HG03139 (cell line): ENCODE measurements at regions not wholly inside any gene's neighbourhood (a gene's known extent, or its start where the extent isn't known, plus 50 kb on each side); places are given as distances from the start of the nearest gene placed in this dataset.
"Not testable (repeated sequence)": the region's sequence is repeated elsewhere in the genome, so short reads cannot be mapped to it uniquely, and the experiment has no call there.

Experiments used
- ATAC-seq: cut with Tn5 transposase; IDR thresholded peaks from one replicate; pipeline ENCODE4 v1.9.1; 2021; ENCODE audit not compliant: unreplicated experiment

DNA sequence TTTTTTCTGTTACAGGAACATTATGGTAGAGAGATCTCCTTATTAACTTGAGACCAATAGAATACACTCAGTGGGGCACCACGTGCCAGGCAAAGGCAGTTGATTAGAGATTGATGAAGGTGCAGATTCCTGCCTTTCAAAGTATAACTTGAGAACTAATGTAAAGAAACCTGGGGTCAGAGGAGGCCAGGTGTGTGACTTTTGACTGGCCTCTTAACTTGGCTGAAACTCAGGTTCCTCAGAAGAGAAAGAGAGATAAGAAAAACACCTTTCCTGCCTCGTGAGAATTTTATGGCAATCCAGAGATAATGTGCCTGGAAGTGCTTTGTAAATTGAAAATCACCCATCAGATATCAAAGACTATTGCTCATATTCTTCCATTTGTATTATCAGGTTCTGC is 110.7 kb upstream of the GZMB start:
- no peak for ATAC-seq

- no peak for ATAC-seq
Measured at GRCh38 chr14:24741871-24742270, 107.9 kb upstream of the GZMB start.

- no peak for ATAC-seq
Measured at GRCh38 chr14:24735984-24736630, 102.1 kb upstream of the GZMB start.

- ATAC-seq = no peak
Measured at GRCh38 chr14:24734917-24735500, 101.0 kb upstream of the GZMB start.

DNA sequence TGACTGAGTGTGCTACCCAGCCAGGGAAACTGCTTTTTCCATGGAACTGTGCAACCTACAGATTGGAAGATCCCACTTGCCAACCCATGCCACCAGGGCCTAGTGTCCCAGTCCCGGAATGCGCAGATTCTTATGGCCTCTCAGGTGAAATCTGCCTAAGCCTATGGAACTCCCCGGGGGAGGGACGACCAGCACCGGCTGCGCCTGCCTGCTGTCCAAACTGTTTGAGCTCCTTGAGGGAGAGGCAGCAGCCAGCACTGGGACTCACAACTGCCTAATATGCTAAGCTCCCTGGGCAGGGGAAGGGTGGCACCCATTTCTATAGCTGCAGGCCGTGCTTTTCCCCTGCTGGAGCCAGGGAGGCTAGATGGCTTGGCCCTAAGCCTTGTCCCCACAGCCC is 92.5 kb upstream of the GZMB start:
- ATAC-seq = no peak

GRCh38 chr14:24725311-24725710 is 91.3 kb upstream of the GZMB start:
- no peak for ATAC-seq

DNA sequence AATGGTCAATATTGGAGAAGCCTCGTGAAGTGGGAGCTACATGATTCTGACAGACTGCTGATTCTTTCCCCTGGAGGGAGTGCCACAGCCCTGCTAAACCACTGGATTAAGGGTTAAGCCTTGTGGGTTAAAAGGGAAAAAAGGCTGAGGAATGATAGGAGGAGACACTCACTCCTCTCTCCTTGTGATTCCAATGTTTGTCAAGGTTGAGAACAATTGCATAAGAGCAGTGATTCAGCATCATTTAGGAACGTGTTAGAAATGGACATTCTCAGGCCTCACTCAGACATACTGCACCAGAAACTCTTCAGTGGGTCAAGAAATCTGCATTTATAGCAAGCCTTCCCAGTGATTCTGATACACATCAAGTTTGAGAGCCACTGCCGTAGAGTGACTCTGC is 87.8 kb upstream of the GZMB start:
- no peak for ATAC-seq

GRCh38 chr14:24715239-24715638 is 81.2 kb upstream of the GZMB start:
- ATAC-seq = no peak

- ATAC-seq = no peak
Measured at GRCh38 chr14:24713404-24713803, 79.4 kb upstream of the GZMB start.

- ATAC-seq = no peak
Measured at GRCh38 chr14:24712909-24713308, 78.9 kb upstream of the GZMB start.

GRCh38 chr14:24712374-24712773 is 78.4 kb upstream of the GZMB start:
- ATAC-seq = no peak

DNA sequence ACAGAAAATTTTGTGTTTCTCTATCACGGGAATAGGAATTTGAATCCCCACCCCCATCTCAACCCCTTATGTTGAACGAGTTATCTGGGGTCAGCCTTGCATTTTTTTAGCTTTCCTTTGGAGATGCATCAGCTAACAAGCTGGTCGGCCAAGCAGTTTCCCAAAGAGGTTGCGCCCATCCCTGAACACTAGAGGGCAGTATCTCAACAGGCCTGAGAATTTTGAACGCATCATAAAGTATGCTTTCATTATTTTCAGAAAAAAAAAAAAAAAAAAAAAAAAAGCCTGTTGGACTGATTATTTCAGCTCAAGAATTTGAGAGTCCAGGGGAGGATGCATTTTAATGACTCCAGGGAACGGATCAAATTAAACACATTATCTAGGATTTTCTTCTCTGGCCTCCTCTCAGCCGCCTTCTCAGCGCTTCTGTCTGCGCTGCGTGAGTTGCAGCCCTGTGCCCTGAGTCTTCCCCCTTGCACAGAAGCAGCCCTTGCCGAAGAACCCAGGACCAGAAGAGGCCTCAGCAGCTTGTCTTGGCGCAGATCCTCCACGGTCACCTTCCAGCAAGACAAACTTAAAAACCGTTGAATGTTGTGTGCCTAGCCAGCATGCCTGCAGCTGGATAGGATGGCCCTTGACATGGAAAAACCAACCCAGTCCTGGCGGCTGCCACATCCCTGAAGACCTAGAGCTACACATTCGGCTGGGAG is 76.6 kb upstream of the GZMB start:
- no peak for ATAC-seq

GRCh38 chr14:24708684-24709083 is 74.7 kb upstream of the GZMB start:
- ATAC-seq = no peak

DNA sequence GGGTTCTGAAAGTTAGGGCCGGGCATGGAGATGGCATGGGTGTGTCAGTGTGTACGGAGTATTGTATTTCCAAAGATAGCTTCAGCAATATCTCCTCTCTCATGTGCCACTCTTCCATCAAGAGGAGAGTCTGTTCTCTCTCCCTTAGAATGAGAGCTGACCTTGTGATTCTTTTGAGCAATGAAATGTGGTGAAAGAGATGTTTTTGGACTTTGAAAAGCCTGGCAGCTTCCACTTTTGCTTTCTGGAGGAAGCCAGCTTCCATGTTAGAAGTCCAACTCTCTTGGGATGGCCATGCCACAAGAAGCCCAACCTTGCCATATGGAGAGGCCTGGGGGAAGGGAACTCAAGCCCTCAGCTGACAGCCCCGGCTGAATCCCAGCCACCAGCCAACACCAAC is 72.4 kb upstream of the GZMB start:
- no peak for ATAC-seq

GRCh38 chr14:24705840-24706239 is 71.8 kb upstream of the GZMB start:
- ATAC-seq = peak; percentile 87

DNA sequence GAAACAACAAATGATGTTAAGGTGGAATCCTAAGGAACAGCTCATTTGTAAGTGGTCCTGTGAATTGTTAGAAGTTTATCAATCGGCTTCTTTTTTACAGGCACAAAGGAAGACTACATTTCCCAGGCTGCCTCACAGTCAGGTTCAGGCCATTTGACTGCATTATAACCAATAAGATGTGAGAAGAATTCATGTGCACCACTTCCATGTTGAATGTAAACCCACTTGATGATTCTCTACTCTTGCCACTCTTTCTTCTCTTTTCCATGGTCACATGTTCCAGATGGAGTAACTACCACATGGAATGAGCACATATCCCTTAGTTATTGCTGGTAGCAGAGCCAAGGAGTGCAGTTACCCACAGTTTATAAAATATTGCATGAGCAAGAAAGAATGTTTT is 67.1 kb upstream of the GZMB start:
- no peak for ATAC-seq

- no peak for ATAC-seq
Measured at GRCh38 chr14:24700511-24700910, 66.5 kb upstream of the GZMB start.

GRCh38 chr14:24699052-24699451 is 65.1 kb upstream of the GZMB start:
- ATAC-seq = peak; percentile 60

DNA sequence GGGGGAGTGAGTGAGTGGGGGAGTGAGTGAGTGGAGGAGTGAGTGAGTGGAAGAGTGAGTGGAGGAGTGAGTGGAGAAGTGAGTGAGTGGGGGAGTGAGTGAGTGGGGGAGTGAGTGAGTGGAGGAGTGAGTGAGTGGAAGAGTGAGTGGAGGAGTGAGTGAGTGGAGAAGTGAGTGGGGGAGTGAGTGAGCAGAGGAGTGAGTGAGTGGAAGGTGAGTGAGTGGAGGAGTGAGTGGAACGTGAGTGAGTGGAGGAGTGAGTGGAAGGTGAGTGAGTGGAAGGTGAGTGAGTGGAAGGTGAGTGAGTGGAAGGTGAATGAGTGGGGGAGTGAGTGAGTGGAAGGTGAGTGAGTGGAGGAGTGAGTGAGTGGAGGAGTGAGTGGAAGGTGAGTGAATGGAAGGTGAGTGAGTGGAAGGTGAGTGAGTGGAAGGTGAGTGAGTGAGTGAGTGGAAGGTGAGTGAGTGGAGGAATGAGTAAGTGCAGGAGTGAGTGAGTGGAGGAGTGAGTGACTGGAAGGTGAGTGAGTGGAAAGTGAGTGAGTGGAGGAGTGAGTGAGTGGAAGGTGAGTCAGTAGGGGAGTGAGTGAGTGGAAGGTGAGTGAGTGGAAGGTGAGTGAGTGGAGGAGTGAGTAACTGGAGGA is 62.4 kb upstream of the GZMB start:
- not testable (repeated sequence) for ATAC-seq

GRCh38 chr14:24695265-24696241 is 61.6 kb upstream of the GZMB start:
- peak; percentile 58 for ATAC-seq

DNA sequence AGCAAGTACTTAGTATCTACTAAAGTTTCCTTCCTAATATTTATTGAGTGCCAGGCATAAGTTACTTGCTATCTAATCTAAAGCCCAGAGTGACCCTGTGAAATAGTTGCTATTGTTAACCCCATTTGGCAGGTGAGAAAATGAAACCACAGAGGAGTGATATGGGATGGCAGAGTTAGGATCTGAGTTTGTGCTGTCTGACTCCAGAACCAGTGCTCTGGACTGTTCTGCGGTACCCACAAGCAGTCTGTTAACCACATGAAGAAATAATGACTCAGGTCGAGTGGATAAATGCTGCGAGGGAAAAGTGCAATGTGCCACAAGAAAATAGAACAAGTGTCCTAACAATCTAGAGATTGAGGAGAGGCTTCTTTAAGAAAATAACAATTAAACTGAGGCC is 60.7 kb upstream of the GZMB start:
- ATAC-seq = no peak
